SK-N-SH (cell line): ENCODE measurements at regions not wholly inside any gene's neighbourhood (a gene's known extent, or its start where the extent isn't known, plus 50 kb on each side); places are given as distances from the start of the nearest gene placed in this dataset.

Source experiments
- CHD2 ChIP-seq: fragments of 150-350 bp; IDR thresholded peaks from 2 replicates; pipeline ENCODE4 v1.6.1; 2018; ENCODE audit warnings: low read length; ENCODE audit not compliant: partially characterized antibody
- EZH2phosphoT487 ChIP-seq: fragments of 200-600 bp; sonication (generic); IDR thresholded peaks from 2 replicates; pipeline ENCODE4 v1.6.1; 2017; ENCODE audit warnings: low read depth, mixed run types, mild to moderate bottlenecking, antibody characterized with exemption, moderate library complexity, borderline replicate concordance
- MXI1 ChIP-seq: IDR thresholded peaks from 2 replicates; pipeline ENCODE4 v1.6.1; 2012; ENCODE audit warnings: mild to moderate bottlenecking, low read depth, low read length, improper control_type of control experiment
- POLR2AphosphoS5 ChIP-seq: IDR thresholded peaks from 2 replicates; pipeline ENCODE4 v1.6.1; 2012; ENCODE audit warnings: low read depth, low read length
- RAD21 ChIP-seq: IDR thresholded peaks from 2 replicates; pipeline ENCODE4 v1.6.1; 2012; ENCODE audit warnings: mild to moderate bottlenecking, low read length
- RCOR1 ChIP-seq: fragments of 150-350 bp; IDR thresholded peaks from 2 replicates; pipeline ENCODE4 v1.6.1; 2017; ENCODE audit warnings: antibody characterized with exemption, low read length
- RFX5 ChIP-seq: IDR thresholded peaks from 2 replicates; pipeline ENCODE4 v1.6.1; 2012; ENCODE audit warnings: mild to moderate bottlenecking, improper control_type of control experiment, low read length
- SIN3A ChIP-seq: IDR thresholded peaks from 2 replicates; pipeline ENCODE4 v1.6.1; 2012; ENCODE audit warnings: low read depth, mild to moderate bottlenecking, low read length, moderate library complexity, borderline replicate concordance
- SMC3 ChIP-seq: IDR thresholded peaks from 2 replicates; pipeline ENCODE4 v1.6.1; 2012; ENCODE audit warnings: low read depth, low read length, improper control_type of control experiment
- YY1 ChIP-seq: IDR thresholded peaks from 2 replicates; pipeline ENCODE4 v1.4.0; 2012; ENCODE audit warnings: low read depth, mild to moderate bottlenecking
- TF ChIP-seq, protein P1 (sequence below): fragments of 200-600 bp; sonication (generic); IDR thresholded peaks from 2 replicates; pipeline ENCODE4 v1.6.1; 2017; ENCODE audit warnings: antibody characterized with exemption, mild to moderate bottlenecking, moderate library complexity
- TF ChIP-seq, protein P2 (sequence below): fragments of 150-350 bp; IDR thresholded peaks from 2 replicates; pipeline ENCODE4 v1.6.1; 2017; ENCODE audit warnings: antibody characterized with exemption, low read length, low read depth, borderline replicate concordance

DNA sequence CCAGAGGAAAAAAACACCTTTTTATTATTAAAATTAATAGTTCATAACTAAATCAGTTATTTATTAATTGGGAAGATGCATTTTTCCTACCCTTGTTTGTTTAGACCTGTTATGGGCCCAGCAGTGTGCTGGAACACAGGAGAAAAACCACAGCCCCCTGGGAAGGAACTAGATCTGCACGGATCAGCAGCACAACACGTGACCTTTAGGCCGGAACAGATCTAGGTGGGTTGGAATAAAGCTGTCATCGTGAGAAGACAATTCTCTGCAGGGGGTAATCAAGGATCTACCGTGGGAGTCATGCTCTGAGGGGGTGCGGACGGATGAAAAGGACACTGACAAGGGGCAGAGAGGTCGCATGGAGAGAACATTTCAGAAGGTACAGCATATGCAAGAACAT lies 95.8 kb upstream of the SPATA31C2 start:
- TF ChIP-seq YY1 (no peak), SIN3A (no peak), CHD2 (no peak), RAD21 (no peak), POLR2AphosphoS5 (no peak), SMC3 (no peak), EZH2phosphoT487 (no peak), MXI1 (no peak), RFX5 (no peak), RCOR1 (no peak)
- TF ChIP-seq, protein P1, sequence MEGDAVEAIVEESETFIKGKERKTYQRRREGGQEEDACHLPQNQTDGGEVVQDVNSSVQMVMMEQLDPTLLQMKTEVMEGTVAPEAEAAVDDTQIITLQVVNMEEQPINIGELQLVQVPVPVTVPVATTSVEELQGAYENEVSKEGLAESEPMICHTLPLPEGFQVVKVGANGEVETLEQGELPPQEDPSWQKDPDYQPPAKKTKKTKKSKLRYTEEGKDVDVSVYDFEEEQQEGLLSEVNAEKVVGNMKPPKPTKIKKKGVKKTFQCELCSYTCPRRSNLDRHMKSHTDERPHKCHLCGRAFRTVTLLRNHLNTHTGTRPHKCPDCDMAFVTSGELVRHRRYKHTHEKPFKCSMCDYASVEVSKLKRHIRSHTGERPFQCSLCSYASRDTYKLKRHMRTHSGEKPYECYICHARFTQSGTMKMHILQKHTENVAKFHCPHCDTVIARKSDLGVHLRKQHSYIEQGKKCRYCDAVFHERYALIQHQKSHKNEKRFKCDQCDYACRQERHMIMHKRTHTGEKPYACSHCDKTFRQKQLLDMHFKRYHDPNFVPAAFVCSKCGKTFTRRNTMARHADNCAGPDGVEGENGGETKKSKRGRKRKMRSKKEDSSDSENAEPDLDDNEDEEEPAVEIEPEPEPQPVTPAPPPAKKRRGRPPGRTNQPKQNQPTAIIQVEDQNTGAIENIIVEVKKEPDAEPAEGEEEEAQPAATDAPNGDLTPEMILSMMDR = no peak
- TF ChIP-seq, protein P2, sequence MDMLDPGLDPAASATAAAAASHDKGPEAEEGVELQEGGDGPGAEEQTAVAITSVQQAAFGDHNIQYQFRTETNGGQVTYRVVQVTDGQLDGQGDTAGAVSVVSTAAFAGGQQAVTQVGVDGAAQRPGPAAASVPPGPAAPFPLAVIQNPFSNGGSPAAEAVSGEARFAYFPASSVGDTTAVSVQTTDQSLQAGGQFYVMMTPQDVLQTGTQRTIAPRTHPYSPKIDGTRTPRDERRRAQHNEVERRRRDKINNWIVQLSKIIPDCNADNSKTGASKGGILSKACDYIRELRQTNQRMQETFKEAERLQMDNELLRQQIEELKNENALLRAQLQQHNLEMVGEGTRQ = no peak
